GM19467 (cell line): ENCODE measurements at regions not wholly inside any gene's neighbourhood (a gene's known extent, or its start where the extent isn't known, plus 50 kb on each side); places are given as distances from the start of the nearest gene placed in this dataset.

Experiments
- ATAC-seq: cut with Tn5 transposase; IDR thresholded peaks from one replicate; pipeline ENCODE4 v1.9.1; 2021; ENCODE audit warnings: mild to moderate bottlenecking, moderate library complexity; ENCODE audit not compliant: unreplicated experiment

DNA sequence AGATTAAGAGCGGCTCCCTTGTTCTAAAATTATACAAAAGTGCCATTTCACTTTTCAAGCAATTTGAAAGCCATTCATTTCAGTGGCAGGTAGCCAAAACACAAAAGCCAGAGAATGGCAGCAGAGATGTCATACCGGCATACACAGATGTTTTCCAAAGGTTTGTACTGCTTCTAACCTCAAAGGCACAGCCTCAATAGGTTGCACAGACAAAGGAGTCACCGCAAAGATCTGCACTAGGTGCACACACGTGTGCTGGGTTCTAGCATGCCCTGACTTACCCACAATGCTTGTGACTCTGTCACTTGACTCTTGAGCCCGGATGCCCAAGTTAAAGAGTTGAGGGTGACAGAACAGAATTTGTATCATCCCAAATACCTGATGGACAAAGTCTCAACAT is 448.9 kb upstream of the ADGRL2 start:
- ATAC-seq: no peak

DNA sequence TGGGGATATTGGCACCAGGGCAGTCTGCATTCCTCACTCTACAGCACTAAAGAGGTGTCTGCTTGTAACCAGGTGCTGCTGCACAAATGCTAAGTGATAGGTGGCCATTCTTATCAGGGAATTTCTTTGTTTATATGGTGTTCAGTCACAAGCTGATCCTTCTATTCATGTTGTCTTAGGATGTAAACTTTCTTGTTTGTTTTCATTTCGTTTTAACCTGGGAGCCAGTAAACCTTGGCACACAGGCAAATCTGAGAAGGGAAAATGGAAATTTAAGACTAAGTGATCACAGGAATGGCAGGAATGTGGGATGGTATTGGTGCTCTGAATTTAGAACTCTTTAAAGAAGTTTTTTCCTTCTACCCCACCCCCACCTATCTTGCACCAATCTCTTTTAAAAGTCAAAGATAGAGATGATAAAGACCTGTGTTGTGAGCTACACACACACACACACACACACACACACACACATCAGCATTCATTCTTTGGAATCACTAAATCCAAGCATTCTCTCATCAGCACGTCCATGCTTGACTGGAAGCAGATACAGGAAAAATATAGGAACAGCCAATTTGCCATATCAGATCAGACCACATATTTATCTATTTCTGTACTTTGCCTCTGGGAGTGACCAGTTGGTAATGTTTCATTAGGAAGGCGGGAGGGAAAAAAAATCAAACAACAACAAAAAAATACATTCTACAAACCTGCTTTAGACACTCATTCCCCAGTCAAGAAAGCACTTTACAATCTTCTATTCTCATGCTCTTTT is 451.4 kb upstream of the ADGRL2 start:
- ATAC-seq: no peak

DNA sequence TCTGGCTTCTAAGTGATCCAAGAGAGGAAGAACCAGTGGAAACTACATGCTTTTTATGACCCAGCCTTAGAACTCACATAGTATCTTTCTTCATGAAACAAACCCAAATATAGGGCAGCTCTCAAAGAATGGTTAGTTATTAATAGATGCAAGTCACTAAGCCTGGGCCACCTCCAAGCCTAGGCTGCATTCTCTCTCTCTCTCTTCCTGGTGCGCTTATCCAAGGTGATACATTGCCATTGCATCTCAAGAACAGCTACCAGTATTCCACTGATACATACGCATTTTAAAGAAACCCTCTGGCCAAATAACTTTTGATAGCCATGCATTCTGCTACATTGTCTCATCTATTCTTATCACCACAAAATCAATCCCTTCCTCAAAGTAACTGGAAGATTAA is 455.6 kb upstream of the ADGRL2 start:
- ATAC-seq: no peak

DNA sequence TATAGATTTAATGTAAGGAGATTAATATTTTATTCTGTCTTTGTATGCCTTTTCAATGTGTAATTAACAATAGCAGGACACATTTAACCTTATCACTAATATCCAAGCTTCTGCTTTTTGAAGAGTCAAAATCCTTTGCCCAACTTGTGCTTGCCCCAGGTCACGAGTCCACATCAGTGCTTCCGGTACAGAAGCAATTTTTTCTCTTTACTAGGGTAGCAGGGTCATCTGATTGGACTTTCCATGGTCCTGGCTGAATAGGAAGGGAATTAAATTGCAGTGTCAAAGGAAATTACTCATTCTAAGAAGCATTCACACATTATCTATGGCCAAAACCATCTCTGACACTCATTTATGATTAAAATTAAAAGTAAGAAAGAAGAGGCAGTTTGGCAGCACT is 460.5 kb upstream of the ADGRL2 start:
- no peak for ATAC-seq

DNA sequence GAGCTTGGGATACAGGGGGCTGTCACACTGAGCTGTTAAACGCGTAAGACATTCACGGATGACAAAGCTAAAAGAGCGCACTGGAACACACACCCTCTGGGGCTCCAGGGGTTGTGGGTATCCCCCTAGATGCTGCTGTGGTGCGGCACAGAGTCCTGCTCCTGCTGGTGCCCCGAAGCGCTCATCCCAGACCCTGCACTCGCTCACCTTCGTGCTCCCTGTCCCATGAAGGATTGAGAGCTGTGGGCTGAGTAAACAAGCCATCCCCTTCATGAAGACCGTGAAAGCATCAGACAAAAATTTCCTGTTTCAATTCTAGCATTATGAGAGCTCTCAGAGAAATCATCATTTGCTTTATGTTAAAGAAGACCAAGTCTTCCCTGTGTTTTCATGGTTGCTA is 463.5 kb upstream of the ADGRL2 start:
- no peak for ATAC-seq

DNA sequence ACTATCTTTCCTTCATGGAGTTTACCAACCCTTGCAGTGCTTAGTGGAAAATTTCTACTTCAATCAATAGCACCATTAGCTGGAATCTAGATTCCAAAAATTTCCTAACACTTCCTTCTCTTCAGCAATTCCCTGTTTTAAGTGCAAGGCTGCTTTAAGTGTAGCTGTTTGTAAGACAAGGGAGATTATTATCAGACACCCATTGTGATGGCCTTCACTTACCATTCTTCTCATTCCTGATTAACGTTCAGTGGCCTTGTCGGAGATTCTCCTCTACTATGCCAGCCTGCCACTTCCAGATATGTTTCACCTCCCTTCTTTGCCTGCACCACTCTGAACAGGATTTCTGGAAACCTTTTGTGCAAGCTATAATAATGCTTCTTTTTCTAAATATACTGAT is 464.9 kb upstream of the ADGRL2 start:
- no peak for ATAC-seq

DNA sequence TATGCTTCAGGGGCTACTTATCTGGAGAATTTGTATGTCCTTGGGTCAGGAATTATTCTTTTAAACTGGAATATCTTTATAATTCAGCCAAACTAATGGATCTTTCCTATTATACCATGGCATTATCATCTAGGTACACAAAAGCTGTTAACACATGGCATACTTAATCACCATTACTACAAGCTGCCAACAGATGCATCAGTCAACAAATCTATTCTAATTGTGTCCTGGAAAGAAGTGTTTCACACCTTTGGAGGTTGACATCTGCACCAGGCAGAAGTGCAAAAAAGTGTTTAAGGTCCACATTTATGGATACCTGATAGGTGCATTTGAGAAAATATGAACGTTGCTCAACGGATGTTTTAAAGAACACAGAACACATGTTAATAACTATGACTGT is 470.2 kb upstream of the ADGRL2 start:
- no peak for ATAC-seq

DNA sequence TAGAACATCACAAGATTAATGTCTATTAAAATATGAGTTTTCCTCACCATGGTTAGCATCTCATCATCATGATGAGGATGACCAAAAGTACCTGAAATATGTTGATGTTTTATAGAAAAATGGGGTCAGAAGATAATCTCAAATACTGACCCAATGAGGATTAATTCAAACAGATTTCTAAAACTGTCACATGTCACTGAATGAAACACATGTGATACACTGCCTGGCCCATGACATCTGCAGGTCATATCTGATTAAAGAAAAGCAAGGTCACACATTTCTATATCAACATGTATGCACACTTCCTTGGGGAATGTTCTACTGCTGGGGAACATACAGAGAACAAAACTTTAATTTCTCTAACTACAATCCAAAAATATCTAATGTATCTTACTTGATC is 470.6 kb upstream of the ADGRL2 start:
- no peak for ATAC-seq

DNA sequence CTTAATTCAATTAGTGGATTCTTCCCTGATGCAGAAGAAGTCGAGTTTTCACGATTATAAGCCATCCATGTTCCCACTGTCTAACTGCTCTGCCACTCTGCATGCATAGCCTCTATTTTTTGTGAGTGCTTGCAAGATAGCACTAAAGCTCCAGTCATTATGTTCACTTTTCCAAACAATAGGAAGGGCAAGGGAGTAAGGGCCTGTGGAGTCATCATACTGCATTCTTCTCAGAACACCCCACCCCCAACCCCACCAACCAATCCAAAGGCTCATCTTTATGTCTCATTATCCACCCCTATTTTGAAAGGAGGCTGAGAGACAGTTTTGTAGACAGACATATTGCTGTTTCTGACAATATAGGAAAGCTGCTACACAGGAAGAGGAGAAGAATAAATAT is 471.7 kb upstream of the ADGRL2 start:
- ATAC-seq: no peak

DNA sequence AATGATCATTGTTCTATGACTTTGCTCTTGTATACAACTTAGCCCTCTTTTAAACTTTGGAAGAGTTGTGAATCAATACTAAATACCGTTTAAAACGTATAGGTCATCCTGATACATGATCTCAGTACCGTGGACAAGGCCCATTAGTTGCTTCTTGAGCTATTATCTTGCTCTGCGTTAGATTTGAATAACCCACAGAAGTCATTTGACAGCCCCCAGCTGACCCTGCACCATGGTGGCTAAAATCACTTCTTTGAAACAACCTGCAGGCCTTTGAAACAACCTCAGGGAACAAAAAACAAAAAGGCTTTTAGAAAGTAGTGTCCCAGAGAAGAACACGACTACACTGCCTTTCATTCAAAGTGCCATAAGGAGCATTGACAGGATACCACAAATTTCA is 473.0 kb upstream of the ADGRL2 start:
- no peak for ATAC-seq

DNA sequence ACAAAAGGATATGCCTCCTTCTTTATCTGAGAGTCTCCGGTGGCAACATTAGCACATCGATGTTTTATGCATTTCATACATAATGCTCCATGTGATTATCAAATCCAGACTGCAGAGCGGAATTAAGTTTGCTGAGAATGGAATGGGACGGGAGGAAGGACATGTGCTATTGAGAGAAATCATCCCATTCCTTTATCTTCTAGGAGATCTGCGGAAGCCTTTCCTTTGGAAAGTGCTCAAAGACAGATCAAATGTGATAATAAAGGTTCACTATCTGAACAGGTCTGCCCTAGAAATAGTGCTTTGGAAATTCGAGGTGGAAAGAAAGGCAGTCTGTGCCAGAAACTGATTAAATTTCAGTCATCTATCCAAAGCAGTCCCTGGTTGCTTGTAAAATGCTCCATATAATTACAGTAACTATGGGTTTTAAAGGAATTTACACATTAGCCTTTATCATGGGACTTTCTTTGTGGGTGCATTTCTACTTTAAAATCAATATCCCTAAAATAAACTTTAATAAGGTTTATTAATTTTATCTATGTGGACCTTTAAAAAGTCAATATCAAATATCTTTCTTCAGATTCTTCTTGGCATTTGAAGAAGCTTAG is 473.5 kb upstream of the ADGRL2 start:
- no peak for ATAC-seq

DNA sequence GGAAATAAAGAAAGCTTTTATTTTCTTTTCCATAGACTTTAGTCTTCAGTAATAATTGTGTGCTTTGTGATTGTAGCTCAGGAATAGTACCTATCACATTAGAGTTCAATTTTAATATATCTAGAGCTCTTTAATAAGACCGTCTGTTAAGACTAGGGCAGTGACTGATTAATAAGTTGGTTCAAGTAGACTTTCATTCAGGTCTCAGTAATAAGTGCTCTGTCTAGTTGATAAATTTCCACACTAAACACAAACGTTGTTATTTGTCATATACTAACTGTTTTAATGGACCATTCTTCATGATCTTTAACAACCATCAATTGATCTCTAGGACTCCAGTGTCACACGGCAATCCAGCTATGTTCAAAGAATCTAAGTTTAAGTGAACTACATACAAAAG is 474.5 kb upstream of the ADGRL2 start:
- ATAC-seq: no peak

DNA sequence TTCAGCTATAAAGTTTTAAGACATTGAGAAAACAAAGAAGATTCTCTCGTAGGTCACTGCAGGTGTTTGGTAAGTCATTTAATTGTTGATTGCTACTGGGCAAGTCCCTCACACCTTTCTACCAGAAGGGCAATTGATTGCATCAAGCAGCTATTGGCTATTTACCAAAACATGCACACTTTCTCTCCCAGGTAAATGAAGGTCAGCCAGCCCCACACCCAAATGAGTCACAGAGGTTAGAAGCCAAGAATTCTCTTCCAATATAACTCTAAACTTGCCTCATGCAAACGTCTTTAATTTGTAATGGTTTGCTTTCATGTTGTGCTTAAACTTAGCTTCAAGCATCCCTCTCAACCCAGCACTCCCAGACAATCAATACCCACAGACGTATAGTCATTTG is 475.3 kb upstream of the ADGRL2 start:
- no peak for ATAC-seq

DNA sequence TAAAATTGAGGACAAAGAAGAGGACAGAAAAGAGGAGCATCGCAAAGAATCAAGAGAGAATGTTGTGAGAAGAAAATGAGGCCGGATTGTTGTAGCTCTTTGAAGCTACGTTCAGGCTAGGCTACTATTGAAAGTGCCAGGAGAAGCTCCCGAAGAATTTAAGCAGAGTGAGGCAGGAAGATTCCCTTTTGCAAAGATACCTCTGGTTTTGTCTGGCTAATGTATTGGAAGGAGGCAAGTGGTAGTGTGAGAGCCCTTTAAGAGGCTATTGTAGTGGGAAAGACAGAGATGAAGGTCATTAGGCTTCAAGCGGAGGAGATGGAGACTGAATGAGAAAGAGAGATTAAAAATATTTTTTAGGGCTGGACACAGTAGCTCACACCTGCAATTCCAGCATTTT is 476.9 kb upstream of the ADGRL2 start:
- no peak for ATAC-seq

DNA sequence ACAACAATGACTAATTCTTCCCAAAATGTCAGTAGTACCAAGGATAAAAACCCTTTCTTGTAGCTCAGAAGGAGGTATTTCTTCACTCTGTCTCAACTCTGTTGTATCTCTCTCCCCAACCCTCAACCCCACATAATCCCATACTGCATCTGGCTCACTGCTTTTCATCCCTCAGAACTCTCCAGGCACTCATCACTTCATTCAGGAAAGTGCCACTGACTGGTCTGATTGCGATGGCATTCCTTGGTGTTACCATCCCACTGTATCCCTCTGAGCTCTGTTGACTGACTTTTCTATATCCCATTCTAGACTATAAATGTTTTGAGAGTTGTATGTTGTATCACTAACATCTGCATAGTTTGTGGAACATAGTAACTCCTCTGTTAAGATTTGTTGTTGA is 483.5 kb upstream of the ADGRL2 start:
- ATAC-seq: no peak

DNA sequence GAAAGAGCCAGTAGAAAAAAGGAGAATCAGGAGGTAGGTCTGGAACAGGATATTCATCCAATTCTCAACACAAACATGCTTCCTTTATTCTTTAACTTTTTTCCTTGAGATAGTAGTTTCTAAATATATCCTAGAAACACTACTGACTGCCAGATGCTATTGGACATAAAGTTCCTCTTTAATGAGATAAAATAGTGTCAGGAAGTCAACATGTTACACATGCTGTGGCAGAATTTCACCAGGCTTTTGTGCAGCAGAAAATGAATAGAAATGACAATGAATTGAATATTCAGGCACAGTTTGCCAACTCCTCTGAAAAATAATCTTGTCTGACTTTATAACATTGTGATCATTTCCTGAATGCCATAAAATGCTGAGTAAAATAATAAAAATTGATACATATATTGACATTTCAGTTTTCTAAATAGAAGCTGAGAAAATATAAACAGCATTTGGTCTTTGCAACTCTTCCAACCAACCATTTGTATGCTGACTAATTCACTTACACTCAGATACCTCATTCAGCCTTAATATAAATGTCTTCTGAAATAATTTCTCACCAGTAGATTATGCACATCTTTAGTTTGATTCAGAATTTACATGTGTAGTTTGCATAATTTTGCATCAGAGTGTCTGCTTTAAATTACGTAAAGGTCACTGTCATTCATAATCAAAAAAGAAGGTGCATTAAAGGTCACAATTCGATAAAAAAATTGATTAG is 486.1 kb upstream of the ADGRL2 start:
- ATAC-seq: no peak

DNA sequence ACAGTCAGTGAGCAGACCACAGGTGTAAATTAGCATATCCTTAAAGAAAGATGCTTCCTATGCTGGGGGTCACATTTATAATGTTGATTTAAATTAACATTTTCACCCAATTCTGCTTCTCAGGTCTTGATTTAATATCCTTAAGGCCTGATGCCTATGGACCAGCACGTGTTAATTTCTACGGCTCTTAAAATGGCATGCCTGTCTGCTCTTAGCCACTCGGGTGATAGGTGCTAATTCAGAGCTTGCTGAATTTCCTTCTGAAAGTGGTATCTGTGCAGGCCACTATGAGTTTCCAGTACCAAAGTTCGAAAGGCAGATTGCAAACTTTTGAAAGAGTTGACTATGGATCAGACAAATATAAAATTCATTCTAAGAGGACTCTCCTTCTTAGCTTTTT is 487.4 kb upstream of the ADGRL2 start:
- ATAC-seq: no peak

DNA sequence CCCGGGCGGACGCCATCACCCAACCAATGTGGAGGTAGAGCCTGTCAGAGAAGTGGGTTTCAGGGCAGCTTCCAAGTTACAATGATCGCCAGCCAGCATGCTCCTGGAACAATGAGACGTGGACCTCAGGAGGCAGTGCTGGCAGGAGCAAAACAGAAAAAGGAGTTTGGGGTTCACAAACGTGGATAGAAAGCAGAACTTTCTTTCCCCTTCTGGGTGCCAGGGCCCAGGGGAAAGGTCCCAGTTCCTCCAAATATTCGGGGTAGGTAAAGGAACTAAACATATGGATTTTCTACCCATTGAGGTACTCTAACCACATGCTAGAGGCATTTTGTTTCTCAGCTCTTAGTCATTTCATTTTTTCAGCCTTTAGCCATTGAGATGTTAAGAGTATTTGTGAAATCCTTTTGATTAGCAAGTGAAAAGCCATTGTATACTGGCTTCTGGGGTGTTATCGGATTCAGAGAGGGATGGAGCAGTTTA is 488.4 kb upstream of the ADGRL2 start:
- ATAC-seq: no peak

DNA sequence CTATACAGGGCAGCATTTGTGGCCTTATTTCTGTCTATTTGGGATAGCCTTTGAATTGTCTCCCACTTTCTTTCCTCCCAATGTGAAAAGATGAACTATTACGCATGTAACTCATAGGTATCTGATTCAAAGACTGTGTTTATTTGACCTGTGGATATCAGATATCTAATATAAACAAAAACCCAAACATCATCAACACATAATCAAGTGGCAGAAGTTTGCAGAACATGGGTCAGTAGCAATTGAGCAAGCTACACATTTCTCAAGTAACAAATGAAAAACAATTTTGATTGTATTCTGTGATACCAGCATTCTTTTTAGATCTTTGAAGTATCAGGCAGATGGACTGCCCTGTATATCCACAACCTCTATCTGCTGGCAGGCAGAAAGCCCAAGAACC is 490.5 kb upstream of the ADGRL2 start:
- ATAC-seq: no peak

DNA sequence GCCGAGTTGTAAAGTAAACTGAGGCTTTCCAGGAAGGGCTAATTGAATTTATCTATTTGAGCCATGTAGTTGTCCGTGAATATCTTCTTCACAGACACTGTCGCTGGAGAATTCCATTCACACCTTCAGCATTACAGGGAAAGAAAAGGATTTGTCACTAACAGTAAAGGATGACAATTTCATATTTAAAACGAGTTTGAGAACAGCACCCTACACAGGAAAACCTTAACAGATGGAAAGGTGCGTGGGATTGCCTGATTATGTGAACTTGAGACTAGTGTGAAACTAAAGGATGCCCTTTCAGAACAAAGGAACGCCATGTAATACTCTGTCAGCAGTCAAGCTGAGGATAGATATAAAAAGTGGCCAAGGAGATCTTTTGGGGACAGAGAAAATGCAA is 492.5 kb upstream of the ADGRL2 start:
- no peak for ATAC-seq

DNA sequence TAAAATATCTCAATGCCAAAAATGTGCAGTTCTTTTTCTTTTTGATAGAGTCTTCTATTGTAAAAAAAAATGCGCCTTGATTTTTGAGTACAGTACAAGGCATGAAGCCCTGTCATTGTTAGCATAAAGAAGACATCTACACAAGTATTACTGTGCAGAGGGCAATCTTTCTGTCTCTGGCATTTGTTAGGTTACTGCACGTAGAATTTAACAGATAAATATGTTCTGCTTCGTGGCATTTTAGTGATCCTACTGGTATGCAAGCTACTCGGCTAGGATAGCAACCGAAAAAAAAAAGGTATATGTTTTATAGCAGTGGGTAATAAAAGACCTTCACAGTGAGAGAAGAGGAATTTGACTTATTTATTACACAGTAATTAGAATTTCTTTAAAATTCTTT is 492.9 kb upstream of the ADGRL2 start:
- ATAC-seq: no peak

DNA sequence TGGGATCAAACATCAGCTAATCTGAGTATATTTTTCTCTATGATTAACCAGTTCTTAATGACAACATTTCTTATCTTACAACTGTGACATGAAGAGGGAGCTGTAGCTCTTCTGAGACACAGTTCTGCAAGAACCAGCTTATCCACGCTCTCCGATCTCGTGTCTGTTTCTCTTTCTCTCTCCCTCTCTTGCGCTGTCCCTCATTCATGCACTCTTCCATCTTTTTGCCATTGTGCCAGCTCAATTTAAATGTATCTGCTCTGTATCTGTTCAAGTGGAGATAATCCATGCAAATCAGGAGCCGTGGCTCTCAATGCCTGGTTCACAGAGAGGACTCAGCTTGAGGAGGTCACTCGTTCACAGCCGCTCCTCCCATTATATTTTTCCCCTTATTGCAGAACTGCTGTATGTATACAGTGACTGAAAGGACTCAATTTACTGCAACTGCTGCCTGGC is 494.7 kb upstream of the ADGRL2 start:
- no peak for ATAC-seq
